HG03280 (cell line): ENCODE measurements at regions not wholly inside any gene's neighbourhood (a gene's known extent, or its start where the extent isn't known, plus 50 kb on each side); places are given as distances from the start of the nearest gene placed in this dataset.

Source experiments
- ATAC-seq: cut with Tn5 transposase; IDR thresholded peaks from one replicate; pipeline ENCODE4 v1.9.1; 2021; ENCODE audit warnings: mild to moderate bottlenecking, moderate library complexity; ENCODE audit not compliant: unreplicated experiment

GRCh38 chr4:125735102-125735501 lies 420.3 kb downstream of the FAT4 start:
- ATAC-seq: no peak

- ATAC-seq: no peak
Measured at GRCh38 chr4:125736057-125736456, 421.3 kb downstream of the FAT4 start.

GRCh38 chr4:125739760-125740159 lies 425.0 kb downstream of the FAT4 start:
- ATAC-seq: no peak

GRCh38 chr4:125741825-125742452 lies 427.2 kb downstream of the FAT4 start:
- no peak for ATAC-seq

GRCh38 chr4:125744891-125745364 lies 430.2 kb downstream of the FAT4 start:
- no peak for ATAC-seq

GRCh38 chr4:125749354-125749753 lies 434.6 kb downstream of the FAT4 start:
- ATAC-seq: no peak

- ATAC-seq: no peak
Measured at GRCh38 chr4:125750399-125750798, 435.6 kb downstream of the FAT4 start.

- no peak for ATAC-seq
Measured at GRCh38 chr4:125750828-125751466, 436.2 kb downstream of the FAT4 start.

- no peak for ATAC-seq
Measured at GRCh38 chr4:125758438-125758837, 443.7 kb downstream of the FAT4 start.

GRCh38 chr4:125760201-125760819 lies 445.6 kb downstream of the FAT4 start:
- ATAC-seq: no peak

GRCh38 chr4:125760956-125761355 lies 446.2 kb downstream of the FAT4 start:
- no peak for ATAC-seq

- no peak for ATAC-seq
Measured at GRCh38 chr4:125762537-125762936, 447.8 kb downstream of the FAT4 start.

GRCh38 chr4:125765941-125766340 lies 451.2 kb downstream of the FAT4 start:
- no peak for ATAC-seq

GRCh38 chr4:125770814-125771398 lies 456.2 kb downstream of the FAT4 start:
- ATAC-seq: no peak

- no peak for ATAC-seq
Measured at GRCh38 chr4:125772680-125773079, 457.9 kb downstream of the FAT4 start.

- ATAC-seq: no peak
Measured at GRCh38 chr4:125773502-125773901, 458.7 kb downstream of the FAT4 start.

GRCh38 chr4:125773931-125774330 lies 459.2 kb downstream of the FAT4 start:
- ATAC-seq: no peak

- no peak for ATAC-seq
Measured at GRCh38 chr4:125776146-125776545, 461.4 kb downstream of the FAT4 start.

- no peak for ATAC-seq
Measured at GRCh38 chr4:125780164-125780563, 465.4 kb downstream of the FAT4 start.

GRCh38 chr4:125780747-125781146 lies 466.0 kb downstream of the FAT4 start:
- ATAC-seq: no peak

GRCh38 chr4:125781651-125782050 lies 466.9 kb downstream of the FAT4 start:
- no peak for ATAC-seq

GRCh38 chr4:125784741-125785140 lies 470.0 kb downstream of the FAT4 start:
- ATAC-seq: no peak
